ENCODE measurements at regions not wholly inside any gene's neighbourhood (a gene's known extent, or its start where the extent isn't known, plus 50 kb on each side); places are given as distances from the start of the nearest gene placed in this dataset.

- DNase-seq = no peak
These were observed 63.6 kb downstream of the PCDH7 start for GRCh38 chr4:30783751-30784150.

- no peak for DNase-seq
These were observed 69.1 kb downstream of the PCDH7 start for GRCh38 chr4:30789219-30789671.

- DNase-seq = no peak
These were observed 70.0 kb downstream of the PCDH7 start for GRCh38 chr4:30790123-30790522.

- no peak for DNase-seq
These were observed 70.8 kb downstream of the PCDH7 start for GRCh38 chr4:30790998-30791397.

GRCh38 chr4:30792601-30793000, 72.4 kb downstream of the PCDH7 start:
- DNase-seq = no peak

GRCh38 chr4:30801876-30802275, 81.7 kb downstream of the PCDH7 start:
- DNase-seq = no peak

GRCh38 chr4:30802622-30803323, 82.6 kb downstream of the PCDH7 start:
- DNase-seq = peak; percentile 71

- no peak for DNase-seq
These were observed 88.1 kb downstream of the PCDH7 start for GRCh38 chr4:30808276-30808675.

- DNase-seq = no peak
These were observed 91.1 kb downstream of the PCDH7 start for GRCh38 chr4:30811296-30811695.

GRCh38 chr4:30815685-30816084, 95.5 kb downstream of the PCDH7 start:
- DNase-seq = no peak

GRCh38 chr4:30817447-30817846, 97.3 kb downstream of the PCDH7 start:
- DNase-seq = no peak

- DNase-seq = no peak
These were observed 98.4 kb downstream of the PCDH7 start for GRCh38 chr4:30818541-30818940.

- no peak for DNase-seq
These were observed 101.1 kb downstream of the PCDH7 start for GRCh38 chr4:30821275-30821674.

GRCh38 chr4:30821859-30822612, 101.9 kb downstream of the PCDH7 start:
- no peak for DNase-seq

- DNase-seq = no peak
These were observed 102.9 kb downstream of the PCDH7 start for GRCh38 chr4:30822911-30823551.

GRCh38 chr4:30825008-30825770, 105.0 kb downstream of the PCDH7 start:
- no peak for DNase-seq

GRCh38 chr4:30828264-30828926, 108.2 kb downstream of the PCDH7 start:
- DNase-seq = no peak

- DNase-seq = no peak
These were observed 112.5 kb downstream of the PCDH7 start for GRCh38 chr4:30832639-30833038.

GRCh38 chr4:30833206-30833605, 113.0 kb downstream of the PCDH7 start:
- no peak for DNase-seq

- DNase-seq = no peak
These were observed 114.9 kb downstream of the PCDH7 start for GRCh38 chr4:30835044-30835443.

- no peak for DNase-seq
These were observed 116.1 kb downstream of the PCDH7 start for GRCh38 chr4:30836231-30836630.

- no peak for DNase-seq
These were observed 117.0 kb downstream of the PCDH7 start for GRCh38 chr4:30837131-30837539.

- DNase-seq = no peak
These were observed 117.7 kb downstream of the PCDH7 start for GRCh38 chr4:30837861-30838260.

All from left hindlimb (tissue), 1 donor.